GM19328 (cell line): ENCODE measurements at regions not wholly inside any gene's neighbourhood (a gene's known extent, or its start where the extent isn't known, plus 50 kb on each side); places are given as distances from the start of the nearest gene placed in this dataset.

Experiments used
- ATAC-seq: cut with Tn5 transposase; IDR thresholded peaks from one replicate; pipeline ENCODE4 v1.9.1; 2021; ENCODE audit warnings: mild to moderate bottlenecking, moderate library complexity; ENCODE audit not compliant: unreplicated experiment

DNA sequence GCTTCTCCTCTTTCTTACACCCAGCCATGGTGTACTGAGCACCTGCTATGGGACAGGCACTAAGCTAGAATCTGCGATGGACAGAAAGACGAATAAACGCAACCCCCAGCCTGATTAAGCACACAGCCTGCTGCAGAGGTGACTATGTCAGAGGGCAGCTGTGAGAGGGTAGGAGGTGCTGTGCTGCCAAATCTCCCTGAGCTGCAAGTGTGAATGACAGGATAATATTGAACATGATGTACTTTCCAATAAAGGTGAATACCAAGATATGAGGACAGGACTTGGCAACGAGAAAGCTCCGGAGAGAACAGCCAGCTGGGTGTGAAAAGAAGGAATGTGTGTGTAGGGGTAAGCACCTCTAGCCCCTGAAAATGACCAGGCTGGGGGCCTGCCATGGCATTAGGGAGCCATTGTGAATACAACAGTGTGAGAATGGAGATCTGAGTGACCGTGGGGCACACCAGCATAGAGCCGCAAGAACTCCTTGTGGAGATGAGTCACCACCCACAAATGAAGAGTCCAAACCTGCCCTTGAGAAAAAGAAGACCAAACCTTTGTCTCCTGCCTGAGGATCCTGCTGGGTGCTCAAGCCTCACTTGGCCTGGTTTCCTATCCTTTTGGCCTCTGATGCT, 83.0 kb upstream of the ATF3 start:
- ATAC-seq = no peak

DNA sequence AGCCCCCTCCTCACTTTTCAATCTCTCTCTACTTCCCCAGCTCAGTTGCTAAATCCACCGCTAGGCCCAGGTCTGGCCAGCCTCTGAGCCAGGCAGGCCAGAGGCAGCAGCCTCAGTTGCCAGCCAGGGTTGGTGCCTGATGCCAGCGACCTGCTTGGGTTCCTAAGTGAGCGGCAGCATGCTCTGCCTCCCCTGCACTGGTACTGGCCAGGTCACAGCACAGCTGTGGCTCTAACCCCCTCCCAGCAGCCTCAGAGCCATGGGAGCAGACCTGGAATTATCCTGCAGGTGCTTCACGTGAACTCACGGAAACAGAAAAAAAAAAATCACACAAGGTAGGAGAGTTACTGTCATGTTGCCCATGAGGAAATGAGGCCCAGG, 82.5 kb upstream of the ATF3 start:
- ATAC-seq = no peak

DNA sequence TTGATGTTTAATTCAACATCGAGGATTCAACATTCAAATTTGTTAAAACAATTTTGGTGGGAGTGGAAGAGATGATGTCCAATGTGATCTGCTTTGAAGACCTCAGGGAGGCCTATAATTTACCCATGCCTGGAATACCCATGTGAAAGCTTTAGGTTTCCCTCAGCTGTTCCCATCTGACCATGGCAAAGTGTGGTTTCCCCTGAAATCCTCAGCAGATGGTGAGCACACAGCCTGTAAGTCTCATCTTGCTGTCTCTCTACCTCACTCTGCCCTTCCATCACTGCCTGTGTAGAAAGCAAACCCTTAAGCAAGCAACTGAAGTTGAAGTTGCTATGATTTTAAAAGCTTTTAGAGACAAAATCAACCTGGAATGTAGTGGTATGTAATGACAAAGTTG, 80.1 kb upstream of the ATF3 start:
- ATAC-seq = no peak

DNA sequence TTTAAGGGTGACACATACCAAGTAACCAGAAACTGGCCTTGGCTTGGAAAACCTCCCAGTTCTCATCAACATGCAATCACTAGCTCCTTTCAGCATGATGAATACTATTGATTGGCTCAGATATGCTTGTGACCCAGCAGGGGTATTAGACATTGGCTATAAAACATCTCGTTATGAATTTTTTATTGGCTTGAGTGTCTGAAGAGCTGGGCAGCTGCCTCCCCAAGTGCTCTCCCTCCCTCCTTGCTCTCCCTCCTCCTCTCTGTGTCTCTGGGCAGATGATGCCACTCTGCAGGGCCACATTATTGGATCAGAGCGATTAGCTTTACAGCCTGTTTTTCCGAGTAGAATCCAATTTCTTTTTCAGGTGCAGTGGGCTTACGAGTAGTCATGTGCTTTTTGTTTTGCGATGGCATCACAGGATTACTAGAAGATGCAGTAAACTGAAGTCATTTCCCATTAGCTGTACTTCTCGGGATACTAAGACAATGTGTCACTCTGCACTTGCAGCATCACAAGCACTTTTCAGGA, 79.3 kb upstream of the ATF3 start:
- ATAC-seq = no peak

DNA sequence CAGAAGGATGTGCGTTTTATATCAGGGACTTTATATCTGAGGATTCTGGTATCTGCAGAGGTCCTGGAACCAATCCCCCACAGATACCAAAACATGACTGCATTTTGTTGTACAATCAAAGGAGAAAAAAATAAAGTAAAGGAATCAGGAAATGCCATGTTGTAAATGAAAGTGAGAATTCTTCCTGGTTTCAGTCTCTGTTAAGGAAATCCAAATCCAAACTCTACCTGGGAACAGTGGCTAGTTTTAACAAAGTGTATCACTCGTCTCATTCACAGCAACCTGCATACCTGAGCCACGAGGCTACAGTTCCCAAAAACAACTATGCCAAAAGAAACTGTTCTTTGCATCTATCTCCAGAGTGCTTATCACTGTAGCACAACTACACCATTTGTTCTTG, 77.3 kb upstream of the ATF3 start:
- no peak for ATAC-seq

DNA sequence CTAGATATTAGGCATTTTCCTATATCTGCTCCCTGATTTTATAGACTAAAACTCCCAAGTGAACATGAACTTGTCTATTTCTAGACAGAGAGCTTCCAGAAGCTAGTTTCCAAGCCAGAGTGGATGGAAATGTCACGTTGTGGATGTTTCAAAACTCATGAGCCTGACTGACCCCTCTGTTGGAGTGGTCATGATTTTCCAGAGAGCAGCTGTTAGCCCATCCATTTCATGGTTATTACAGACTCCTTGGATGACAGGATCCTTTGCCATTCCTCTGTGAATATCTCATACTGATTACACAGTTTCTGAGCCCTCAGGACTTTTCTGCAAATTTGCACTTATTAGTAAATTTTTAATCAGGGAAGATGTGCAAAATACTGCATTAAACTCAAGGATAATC, 76.8 kb upstream of the ATF3 start:
- ATAC-seq = no peak

DNA sequence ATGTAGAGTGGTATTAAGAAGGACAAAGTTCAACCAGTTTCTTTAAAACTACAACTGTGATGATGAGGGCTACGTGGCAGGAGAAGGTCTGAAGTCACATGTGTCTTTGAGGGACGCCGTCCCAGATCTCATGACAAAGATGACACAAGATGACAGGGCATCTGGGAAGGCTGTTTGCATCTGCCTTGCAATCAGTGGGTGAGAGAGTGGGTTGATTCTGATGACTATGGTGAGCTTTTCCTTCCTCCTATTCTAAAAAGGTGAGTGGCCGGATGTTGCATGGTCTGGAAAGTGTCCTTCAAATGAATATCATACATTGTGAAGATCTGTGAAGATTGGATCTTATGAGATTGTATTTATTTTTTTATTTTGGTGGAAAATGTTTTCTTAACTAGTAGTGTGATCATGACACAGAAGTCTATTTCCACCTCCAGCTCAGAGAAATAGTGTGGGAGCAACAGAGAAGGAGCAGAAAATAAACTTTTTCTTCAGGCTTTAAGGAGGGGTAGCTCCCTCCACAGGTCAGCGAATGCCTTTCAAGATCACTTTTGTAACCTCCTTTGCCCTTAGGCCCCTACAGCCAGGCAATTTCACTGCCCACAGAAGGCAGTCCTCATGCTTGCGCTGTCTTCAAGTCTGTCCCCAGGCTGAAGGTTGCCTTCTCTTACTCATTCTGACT, 76.0 kb upstream of the ATF3 start:
- no peak for ATAC-seq

DNA sequence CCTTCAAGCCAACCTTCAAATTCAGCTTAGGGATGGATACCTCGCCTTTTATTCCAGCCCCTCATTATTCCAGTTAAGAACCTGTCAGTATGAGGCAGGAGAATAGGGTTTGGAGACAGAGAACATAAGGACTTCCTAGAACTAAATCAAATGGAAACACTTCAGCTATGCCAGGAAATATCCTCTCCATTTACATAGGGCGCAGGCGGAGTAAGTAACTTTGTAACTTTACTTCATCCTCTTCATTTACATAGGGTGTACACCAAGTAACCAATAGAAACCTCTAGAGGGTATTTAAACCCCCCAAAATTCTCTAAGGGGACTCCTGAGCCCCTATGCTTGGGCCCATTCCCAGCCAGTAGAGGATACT, 75.4 kb upstream of the ATF3 start:
- ATAC-seq = no peak

DNA sequence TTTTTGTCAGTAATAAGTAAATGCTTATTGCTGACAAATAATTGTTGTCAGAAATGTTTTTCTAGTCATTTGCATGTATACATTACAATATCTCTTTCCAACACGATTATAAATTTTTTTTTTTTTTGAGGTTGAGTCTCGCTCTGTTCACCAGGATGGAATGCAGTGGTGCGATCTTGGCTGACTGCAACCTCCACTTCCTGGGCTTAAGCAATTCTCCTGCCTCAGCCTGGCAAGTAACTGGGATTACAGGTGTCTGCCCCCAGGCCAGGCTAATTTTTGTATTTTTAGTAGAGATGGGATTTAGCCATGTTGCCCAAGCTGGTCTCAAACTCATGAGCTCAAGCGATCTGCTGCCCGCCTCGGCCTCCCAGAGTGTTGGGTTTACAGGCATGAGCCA, 72.0 kb upstream of the ATF3 start:
- no peak for ATAC-seq

DNA sequence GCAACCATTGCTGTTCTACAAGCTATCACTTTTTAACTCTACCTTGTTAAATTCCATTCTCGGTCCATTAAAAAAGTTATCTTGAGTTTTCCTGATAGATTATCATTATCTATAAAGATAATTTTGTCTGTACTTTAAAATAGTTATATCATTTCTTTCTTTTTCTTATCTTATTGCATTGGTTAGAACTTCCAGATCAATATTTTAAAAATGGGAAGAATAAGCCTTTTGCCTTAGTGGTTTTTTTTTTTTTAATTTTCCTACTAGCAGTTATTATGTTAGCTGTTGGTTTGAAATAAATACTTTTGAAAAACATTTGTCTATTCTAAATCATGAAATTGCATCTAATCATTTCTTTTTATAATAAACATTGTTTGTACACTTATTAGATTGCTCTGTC, 71.0 kb upstream of the ATF3 start:
- ATAC-seq = no peak

DNA sequence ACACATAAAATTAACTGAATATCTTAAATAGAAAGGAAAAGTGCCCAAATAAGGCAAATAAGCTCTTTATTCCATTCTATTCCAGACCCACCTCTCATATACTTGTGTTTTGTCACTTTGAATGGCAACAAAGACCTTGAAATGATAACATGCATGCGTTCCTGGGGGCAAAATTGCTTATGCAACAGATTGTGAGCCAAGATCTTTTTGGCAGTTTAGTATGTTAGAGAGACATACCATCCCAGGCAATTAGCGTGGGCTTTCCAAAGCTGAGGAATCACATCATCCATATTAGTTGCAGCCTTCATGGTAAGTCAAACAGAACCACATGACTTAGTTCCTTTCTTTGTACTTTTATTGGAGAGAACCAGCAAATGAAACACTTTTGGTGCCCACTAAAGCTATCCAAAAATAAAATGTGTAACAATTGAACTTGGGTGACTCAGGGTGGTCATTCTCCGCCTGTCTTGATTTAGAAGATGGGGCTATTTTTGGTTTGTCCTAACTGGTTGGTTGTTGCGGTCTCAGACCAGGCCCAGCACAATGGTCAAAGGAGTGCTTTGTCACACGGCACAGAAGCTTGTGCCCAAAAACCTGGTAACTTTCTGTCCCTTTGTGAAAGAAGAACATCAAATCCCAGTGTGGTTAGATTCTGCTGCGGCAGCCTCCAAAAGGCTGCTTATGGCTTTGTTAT, 68.7 kb upstream of the ATF3 start:
- no peak for ATAC-seq

DNA sequence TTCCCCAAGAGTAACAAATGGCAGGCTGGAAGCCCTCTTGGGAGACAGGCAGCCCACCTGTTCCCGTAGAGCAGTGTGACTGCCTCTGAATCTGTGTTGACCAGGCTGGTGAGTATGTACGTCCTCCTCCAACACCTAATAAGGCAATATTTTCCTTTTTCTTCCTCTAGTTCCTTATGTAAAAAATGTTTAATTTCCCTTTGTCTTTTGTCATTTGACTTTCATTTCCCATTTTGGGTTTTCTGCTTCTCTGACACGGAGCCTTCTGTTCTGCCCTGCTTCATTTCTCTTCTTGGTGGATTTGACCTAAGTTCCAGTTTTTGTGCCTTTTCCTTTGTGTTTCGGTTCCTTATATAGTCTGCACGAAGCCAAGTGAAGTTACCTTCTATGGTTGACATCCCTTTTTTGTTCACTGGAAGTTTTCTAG, 65.8 kb upstream of the ATF3 start:
- ATAC-seq = no peak

DNA sequence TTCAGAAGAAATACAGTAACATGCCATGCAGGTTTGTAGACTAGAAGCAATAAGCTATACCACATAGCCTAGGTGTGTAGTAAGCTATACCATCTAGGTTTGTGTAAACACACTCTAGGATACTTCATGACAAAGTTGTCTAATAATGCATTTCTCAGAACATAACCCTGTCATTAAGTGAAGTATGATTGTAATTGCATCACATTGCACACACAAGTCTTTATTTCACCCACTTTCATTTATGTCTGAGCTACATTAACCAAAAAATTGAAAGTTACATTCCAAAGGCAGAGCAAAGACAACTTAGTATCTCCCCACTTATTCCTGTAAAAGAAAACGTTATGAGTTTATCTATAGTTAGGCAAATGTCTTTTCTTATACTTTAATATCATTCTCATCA, 64.5 kb upstream of the ATF3 start:
- ATAC-seq = no peak

DNA sequence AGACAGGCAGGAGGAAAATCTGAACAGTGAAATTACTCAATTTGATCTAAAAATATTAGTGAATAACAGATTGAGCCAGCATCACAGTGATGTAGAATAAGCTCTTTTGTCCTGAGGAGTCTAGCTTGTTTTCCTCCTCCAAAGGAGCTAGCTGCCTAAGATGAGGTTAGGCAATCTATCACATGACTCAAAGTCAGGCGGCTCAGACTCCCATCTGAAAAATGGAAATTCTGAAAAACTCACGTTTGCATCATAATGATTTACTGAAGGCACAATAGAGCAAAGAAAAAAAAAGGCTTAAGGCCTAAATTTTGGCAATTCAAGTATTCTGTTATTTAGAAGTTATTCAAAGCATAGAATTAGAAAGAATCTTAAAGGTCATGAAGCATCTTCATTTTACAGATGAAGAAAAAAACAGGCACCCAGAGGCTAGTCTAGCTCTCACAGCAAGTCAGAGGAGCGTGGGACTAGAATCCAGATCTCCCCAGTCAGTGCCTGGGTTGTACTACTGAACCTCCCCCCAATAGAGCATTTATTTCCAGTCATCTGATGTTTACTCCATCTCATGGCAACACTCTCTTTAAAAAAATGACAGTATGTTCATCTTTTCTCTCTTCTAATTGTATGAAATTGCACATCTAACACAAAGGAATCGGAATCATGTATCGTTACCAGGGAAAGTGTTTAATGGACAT, 62.5 kb upstream of the ATF3 start:
- no peak for ATAC-seq

DNA sequence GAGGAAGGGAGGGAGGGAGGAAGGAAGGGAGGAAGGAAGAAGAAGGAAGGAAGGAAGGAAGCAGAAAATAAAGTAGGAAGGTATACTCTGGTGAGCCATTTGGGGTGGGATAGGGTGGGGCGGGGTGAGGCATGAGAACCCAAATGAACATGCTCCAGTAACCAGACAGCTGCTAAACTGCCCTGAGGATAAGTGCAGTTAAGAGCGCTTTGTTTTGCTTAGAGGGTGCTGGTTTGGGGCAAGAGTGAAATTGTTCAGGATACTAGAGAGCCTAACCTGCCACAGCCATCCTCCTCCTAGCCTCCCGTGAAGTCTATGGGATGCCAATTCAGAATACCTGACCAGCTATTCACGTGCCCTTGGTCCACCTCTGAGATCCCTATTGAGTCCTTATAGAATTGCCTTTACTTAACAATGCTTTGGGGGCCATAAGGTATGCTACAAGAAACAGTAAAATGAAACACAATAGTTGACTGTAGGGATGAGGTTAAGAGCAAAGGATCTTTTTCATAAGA, 59.0 kb upstream of the ATF3 start:
- ATAC-seq = no peak

DNA sequence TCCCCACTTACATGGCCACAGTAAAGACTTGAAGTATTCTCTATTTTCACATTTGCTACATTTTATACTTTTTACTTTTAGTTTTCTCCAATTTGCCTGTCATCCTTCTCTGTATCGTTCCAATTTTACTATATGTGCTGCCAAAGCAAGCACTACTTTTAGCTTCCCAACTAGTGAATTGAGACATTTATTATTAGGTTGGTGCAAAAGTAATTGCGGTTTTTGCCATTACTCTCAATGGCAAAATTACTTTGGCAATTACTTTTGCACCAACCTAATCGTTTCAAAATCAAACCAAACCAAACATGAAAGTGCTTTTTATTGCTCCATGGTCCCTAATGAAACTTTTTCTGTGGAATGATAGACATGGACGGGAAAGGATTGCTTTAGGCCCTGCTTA, 56.6 kb upstream of the ATF3 start:
- no peak for ATAC-seq

DNA sequence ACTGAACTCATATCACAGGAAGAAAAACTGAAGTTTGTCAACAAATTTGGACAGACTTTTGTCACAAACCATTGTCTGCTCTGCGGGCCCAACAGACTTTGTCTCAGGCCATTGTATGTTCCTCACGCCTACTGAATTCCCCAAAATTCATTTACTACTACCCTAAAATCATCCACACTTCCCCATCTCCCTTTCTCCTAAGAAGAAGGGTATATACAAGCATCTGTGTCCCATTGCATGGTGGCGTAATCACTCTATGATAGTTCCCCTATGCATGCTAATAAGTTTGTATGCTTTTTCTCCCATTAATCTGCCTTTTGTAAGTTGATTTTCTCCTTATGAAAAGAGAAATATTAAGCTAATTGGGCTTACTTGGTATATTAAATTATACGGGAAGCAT, 54.9 kb upstream of the ATF3 start:
- no peak for ATAC-seq

DNA sequence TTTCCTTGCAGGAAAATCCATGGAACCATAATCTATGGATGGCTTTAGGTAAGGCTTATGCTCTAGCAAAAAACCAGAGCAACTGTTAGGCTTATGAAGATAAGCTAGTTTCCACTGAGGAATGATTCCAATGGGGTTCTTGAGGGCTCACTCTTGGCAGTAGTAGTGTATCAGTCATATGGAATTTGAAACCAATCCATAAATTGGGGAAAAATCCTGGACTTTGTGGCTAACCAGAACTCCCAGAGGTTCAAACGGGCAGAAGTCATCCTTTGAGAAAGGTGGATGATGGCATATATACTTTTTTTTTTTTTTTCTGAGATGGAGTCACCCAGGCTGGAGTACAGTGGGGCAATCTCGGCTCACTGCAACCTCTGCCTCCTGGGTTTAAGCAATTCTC, 54.2 kb upstream of the ATF3 start:
- no peak for ATAC-seq

DNA sequence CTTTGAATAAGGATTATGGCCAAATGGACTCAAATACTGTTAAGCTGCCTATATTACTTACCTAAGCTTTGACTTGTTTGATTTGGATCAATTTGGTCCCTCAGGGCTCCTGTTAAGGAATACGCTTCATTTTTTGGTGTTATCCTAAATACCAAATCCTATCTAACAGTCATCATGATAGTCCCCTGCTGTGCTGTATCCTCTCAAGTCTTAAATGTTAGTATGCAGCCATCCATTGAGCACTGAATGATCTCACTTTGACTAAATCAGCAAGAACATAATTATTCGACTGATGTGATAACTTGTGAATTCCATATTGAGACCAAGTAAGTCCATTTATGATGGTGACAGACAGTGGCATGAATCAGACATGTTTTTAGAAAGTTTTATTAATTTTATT, 53.1 kb upstream of the ATF3 start:
- ATAC-seq = no peak

DNA sequence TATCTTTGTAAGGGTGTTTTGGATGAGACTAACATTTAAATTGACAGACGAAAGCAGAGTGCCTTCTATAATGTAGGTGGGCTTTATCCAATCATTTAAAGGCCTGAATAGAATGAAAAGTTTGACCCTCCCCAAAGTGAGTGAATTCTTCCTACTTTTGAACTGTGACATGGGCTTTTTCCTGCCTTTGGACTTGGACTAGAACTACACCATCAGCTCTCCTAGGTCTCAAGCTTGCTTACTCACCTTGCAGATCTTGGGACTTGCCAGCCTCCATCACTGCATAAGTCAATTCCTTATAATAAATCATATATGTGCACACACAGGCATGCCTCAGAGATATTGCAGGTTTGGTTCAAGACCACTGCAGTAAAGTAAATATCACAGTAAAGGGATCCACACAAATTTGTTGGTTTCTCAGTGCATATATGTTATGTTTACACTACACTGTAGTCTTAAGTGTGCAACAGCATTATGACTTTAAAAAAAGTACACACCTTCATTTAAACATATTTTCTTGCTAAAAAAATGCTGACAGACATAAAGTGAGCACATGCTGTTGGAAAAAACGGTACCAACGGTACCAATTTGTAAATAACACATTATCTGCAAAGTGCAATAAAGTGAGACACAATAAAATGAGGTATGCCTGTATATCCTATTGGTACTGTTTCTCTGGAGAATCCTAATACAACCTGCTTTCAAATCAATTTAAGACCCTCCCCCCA, 51.6 kb upstream of the ATF3 start:
- no peak for ATAC-seq
